ENCODE measurements at regions not wholly inside any gene's neighbourhood (a gene's known extent, or its start where the extent isn't known, plus 50 kb on each side); places are given as distances from the start of the nearest gene placed in this dataset.

- H3K9ac ChIP-seq (replicated peaks; ENCODE audit: extremely low read depth, insufficient read depth, low read length) = no peak overlapping the region
- TF ChIP-seq GATA2 (IDR thresholded peaks at IDR 0.05; ENCODE audit: insufficient read depth, insufficient read length, low read depth, low read length) (no peak), EZH2 (IDR thresholded peaks at IDR 0.05; ENCODE audit: borderline replicate concordance, low read depth, low read length, severe bottlenecking) (no peak), JUN (IDR thresholded peaks at IDR 0.05; ENCODE audit: borderline replicate concordance, insufficient read depth, insufficient read length, low read depth) (no peak), POLR2AphosphoS5 (IDR thresholded peaks at IDR 0.05; ENCODE audit: insufficient read depth, low read depth, low read length) (no peak), FOS (IDR thresholded peaks at IDR 0.05; ENCODE audit: borderline replicate concordance, insufficient read depth, low read length) (no peak), MAX (IDR thresholded peaks at IDR 0.05; ENCODE audit: insufficient read depth, insufficient read length) (no peak), MYC (IDR thresholded peaks at IDR 0.05; ENCODE audit: low read depth, low read length) (no peak), POLR2A (IDR thresholded peaks at IDR 0.05; ENCODE audit: low read depth, low read length) (no peak)
- TF ChIP-seq, protein P1, sequence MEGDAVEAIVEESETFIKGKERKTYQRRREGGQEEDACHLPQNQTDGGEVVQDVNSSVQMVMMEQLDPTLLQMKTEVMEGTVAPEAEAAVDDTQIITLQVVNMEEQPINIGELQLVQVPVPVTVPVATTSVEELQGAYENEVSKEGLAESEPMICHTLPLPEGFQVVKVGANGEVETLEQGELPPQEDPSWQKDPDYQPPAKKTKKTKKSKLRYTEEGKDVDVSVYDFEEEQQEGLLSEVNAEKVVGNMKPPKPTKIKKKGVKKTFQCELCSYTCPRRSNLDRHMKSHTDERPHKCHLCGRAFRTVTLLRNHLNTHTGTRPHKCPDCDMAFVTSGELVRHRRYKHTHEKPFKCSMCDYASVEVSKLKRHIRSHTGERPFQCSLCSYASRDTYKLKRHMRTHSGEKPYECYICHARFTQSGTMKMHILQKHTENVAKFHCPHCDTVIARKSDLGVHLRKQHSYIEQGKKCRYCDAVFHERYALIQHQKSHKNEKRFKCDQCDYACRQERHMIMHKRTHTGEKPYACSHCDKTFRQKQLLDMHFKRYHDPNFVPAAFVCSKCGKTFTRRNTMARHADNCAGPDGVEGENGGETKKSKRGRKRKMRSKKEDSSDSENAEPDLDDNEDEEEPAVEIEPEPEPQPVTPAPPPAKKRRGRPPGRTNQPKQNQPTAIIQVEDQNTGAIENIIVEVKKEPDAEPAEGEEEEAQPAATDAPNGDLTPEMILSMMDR (IDR thresholded peaks at IDR 0.05; ENCODE audit: extremely low read depth in 1 of 2, insufficient read depth in 1 of 2, low read depth in 1 of 2, low read length in 2 of 2) = no peak
- no peaks in the 10 kb centered on the region for H3K9me1 ChIP-seq (replicated peaks; ENCODE audit: control insufficient read depth, extremely low read depth, insufficient read depth, low read length)
- intact Hi-C loops (cut with micrococcal nuclease) (no loop called here), dilution Hi-C loops (cut with MboI; ENCODE audit: extremely low pct_ligation_motif_present, low sequenced_read_pairs) (no loop called here)
- FAIRE-seq (no peak), DNase-seq (ENCODE audit: low read depth, low spot score) (no peak)
- H3K36me3 ChIP-seq (ENCODE audit: control insufficient read depth in 2 of 2, extremely low read depth in 1 of 2, insufficient read depth in 2 of 2, low read length in 2 of 2) = no peaks in the 10 kb centered on the region
- POLR2A ChIA-PET = no interaction called here
- no peak overlapping the region for H3K4me3 ChIP-seq (replicated peaks in 1 of 3; ENCODE audit: insufficient read depth in 1 of 3, low read depth in 1 of 3, low read length in 3 of 3)
- no peaks in the 10 kb centered on the region for H3K79me2 ChIP-seq (ENCODE audit: control insufficient read depth, insufficient read depth, low read length)
- peaks cover 0 to 2% of the 10 kb centered on the region in 2 experiments for H3K27me3 ChIP-seq (ENCODE audit: control insufficient read depth in 2 of 2, insufficient read depth in 2 of 2, low read length in 2 of 2)
- no TSS peak for BruUV-seq (replicated peaks)
- CTCF ChIA-PET = interaction anchor here (1.5 kb wide), 1 partner anchor 559 kb away, joined by 3 read pairs; no protein-coding TSS in a partner anchor
- H2AFZ ChIP-seq (ENCODE audit: low read depth, low read length) = no peak overlapping the region
- H3K4me2 ChIP-seq (ENCODE audit: insufficient read depth, low read length) = no peak overlapping the region
- H3K4me1 ChIP-seq (ENCODE audit: control insufficient read depth, extremely low read depth, insufficient read depth, low read length) = no peaks in the 10 kb centered on the region
- H3K9me3 ChIP-seq (replicated peaks; ENCODE audit: control insufficient read depth, insufficient read depth, low read length) = no peaks in the 10 kb centered on the region
- no peaks in the 10 kb centered on the region for H4K20me1 ChIP-seq (replicated peaks; ENCODE audit: control insufficient read depth, extremely low read depth, insufficient read depth, low read length)
- no peak overlapping the region for H3K27ac ChIP-seq (ENCODE audit: insufficient read depth, low read depth, low read length)
Observed at GRCh38 chr1:76713535-76713934, 153.7 kb upstream of the ST6GALNAC5 start.
